GM19463 (cell line): ENCODE measurements at regions not wholly inside any gene's neighbourhood (a gene's known extent, or its start where the extent isn't known, plus 50 kb on each side); places are given as distances from the start of the nearest gene placed in this dataset.
"Not testable (repeated sequence)": the region's sequence is repeated elsewhere in the genome, so short reads cannot be mapped to it uniquely, and the experiment has no call there.

ENCODE experiments used
- ATAC-seq: cut with Tn5 transposase; IDR thresholded peaks from one replicate; pipeline ENCODE4 v1.9.1; 2021; ENCODE audit warnings: mild to moderate bottlenecking, moderate library complexity; ENCODE audit not compliant: unreplicated experiment

DNA sequence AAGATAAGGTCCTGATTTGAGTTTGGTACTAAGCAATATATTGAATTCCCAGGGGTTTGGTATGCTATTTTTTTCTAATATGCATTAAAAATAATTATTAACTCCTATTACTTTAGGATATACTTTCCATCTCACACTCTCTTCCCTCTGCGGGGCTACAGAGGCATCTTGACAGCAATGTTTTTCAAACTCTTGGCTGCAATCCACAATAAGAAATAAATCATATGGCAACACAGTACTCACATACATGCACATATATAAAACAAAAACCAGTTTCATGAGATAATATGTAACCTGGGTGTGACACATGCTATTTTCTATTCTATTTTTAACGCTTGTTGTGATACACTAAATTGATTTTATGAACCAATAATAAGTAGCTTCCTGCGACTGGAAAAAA, 189.5 kb downstream of the UNC5CL start:
- no peak for ATAC-seq

DNA sequence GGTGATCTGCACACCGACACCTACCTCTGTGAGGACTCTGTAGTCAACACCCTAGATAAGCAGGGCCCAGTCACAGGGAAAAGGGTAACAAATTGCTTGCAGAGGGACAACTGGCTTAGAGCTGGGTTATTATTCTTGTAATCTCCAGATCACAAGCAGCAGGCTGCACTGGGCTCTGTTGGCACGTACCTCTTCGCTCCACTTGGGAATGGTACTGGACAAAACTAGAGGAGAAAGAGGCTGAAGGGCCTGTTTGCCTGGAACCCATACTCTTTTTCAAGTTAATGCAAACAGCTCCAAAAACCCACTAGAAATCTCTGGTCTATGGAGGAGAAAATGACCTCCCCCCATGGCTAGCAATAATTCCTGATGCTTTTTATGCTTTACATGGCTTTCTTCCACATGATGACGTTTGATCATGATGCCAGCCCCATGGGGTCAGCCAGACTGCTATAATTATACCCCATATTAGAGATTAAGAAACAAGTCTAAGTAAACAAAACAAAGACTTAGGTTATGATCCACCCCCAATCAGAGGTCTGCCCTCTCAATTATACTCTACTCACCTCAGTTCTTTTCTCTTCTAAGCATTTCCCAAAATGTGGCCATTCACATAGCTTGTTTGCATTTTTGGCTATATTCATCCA, 190.0 kb downstream of the UNC5CL start:
- no peak for ATAC-seq

DNA sequence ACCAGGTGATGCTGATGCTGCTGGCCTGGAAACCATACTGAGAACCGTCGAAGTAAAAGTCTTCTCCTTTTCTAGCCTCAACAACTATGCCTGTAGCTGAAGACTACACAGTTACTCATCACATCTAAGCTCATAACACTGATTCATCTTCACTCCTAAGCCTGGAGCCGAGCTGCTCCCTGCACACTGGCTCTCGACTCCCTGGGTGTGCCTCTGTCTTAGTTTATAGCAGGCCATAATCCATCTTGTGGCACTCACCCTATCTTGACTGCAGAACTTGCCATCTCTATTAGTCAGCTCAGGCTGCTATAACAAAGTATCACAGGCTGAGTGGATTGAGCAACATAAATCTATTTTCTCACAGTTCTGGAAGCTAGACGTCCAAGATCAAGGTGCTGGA, 191.0 kb downstream of the UNC5CL start:
- no peak for ATAC-seq

DNA sequence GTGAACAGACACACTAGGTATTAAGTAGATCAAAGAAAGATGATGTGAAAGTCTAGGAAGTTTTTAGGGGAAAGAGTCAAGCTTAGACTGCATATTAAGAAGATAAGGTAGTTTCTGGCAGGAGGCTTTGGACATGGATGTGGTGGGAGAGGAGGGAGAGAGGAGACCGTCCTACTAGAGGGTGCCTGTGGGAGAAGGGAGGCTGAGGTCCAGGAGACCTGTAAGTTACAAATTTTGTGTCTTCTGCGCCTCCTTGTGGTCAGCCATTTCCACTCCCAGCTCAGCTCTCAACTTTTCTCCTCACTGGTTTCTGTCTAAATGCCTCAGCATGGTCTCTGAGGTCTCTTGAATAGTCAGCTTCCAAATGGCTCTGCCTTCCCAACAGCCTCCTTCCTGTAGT, 193.5 kb downstream of the UNC5CL start:
- no peak for ATAC-seq

DNA sequence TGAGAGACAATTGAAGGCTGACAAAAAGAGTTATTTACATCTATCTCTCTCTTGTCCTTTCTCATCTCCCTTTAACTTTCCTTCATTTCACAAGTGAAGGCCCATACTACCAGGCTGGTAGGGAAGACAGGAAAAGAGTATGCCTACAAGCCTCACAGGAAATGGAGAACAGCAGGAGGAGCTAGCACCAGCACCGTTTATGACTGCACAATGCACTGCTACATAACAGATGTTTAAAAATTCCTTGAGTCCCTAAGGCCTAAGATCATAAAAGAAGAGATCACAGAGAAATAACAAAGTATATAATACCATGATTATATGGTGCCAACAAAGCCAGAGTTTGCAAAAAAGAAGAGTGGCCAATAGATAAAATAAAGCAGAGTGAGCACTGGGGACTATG, 194.8 kb downstream of the UNC5CL start:
- no peak for ATAC-seq

DNA sequence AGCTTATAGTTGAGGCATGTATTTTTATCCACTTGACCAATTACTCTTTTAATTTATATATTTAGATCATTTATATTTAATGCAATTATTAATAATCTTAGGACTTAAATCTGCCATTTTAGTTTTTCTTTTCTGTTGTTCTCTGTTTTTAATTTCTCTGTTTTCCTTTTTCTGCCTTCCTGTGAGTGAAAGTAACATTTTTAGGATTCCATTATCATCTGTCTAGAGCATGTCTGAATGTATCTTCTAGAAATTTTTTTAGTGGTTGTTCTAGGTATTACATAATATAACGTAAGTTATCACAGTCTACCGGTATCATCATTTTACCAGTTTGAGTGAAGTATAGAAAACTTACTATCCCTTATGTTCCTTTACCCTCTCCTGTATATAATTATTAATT, 197.3 kb downstream of the UNC5CL start:
- no peak for ATAC-seq

DNA sequence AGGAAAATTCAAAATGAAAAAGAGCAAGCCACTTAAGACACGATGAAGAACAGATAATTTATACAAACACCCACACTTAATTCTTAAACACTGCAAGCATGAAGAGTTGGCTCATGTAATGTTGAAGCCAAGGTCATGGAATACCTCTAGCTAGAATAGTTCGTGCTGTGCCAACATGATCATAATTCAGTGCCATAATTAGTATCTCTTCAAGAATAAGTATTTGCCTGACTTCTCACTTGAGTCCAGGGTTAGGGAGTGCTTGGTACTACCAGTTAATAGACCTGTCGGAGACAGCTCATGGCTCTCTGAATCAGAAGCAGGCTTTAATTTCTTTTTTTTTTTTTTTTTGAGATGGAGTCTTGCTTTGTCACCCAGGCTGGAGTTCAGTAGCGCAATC, 206.3 kb downstream of the UNC5CL start:
- ATAC-seq: no peak

DNA sequence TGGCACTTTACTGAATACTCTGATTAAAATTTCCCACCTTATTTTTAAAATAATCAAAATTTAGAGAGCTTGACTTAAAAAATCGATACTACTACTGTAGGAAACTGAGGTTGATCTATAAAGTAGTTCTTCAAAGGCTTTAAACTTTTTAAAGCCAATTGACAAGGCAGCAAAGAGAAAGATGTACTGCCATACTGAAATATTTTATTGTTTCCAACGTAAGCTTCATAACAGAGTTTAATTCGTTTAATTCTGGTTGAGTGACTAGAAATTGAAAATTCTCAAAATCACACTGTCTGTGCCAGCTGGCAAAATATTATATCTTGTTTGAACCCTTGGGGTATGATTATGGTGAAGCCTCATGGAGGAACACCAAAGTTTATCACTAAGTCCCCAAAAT, 207.6 kb downstream of the UNC5CL start:
- no peak for ATAC-seq

DNA sequence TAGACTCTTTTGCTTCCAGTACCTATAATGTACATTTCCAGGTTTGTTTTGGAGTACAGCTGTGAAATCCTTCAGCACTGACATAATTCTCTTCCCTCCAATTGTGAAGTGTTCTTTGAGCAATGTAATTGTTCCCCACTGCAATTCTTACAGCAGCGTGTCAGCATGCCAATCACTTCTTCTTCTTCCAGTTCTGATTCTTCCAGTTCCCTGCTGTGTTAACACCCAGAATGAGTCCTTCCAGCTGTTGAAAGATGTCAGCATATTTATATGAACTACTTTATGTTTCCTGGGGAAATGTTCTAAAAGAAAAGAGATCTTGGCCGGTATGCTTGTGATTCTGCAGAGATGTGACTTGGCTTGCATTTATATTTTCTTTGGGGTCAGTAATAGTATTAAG, 213.9 kb downstream of the UNC5CL start:
- ATAC-seq: no peak

DNA sequence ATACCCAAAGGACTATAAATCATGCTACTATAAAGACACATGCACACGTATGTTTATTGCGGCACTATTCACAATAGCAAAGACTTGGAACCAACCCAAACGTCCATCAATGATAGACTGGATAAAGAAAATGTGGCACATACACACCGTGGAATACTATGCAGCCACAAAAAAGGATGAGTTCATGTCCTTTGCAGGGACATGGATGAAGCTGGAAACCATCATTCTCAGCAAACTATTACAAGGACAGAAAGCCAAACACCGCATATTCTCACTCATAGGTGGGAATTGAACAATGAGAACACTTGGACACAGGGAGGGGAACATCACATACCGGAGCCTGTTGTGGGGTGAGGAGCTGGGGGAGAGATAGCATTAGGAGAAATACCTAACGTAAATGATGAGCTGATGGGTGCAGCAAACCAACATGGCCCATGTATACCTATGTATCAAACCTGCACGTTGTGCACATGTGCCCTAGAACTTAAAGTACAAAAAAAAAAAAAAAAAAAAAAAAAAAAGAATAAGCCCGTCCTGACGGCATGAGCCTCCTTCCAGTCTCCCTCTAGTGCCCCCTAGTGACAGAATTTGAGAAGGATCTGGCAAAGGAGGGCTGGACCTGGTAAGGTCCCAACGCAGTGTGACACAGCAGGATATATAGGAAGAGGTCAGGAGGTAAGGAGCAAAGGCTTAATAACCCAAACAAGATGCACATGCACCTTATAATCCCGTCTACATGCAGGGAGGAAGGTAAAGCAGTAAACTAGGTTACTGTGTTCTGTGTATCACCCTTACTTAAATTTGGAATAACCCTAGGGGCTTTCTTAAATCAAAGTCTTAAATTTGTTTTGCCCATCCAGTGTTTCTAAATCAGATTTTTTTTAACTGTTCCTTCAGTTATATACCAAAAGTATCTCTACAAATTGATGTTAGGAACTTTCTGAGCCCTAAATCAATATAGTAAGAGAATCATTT, 214.8 kb downstream of the UNC5CL start:
- not testable (repeated sequence) for ATAC-seq

DNA sequence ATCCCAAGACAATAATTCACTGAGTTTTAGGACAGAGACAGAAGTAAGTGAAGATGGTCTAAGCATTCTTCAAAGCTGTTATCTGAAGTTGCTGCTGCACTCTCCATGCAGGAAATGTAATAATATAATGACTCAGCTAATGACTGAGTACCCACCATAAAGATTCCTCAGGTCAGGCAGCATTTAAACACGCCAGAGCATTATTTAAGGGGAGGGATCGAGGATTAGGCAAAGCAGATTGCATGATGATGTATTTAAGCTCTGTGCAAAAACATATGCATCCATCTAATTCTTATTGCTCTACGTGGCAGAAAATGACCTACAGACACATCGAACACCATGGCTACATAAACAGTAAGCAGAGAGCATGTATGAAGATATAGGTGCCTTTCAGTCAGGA, 216.4 kb downstream of the UNC5CL start:
- no peak for ATAC-seq

DNA sequence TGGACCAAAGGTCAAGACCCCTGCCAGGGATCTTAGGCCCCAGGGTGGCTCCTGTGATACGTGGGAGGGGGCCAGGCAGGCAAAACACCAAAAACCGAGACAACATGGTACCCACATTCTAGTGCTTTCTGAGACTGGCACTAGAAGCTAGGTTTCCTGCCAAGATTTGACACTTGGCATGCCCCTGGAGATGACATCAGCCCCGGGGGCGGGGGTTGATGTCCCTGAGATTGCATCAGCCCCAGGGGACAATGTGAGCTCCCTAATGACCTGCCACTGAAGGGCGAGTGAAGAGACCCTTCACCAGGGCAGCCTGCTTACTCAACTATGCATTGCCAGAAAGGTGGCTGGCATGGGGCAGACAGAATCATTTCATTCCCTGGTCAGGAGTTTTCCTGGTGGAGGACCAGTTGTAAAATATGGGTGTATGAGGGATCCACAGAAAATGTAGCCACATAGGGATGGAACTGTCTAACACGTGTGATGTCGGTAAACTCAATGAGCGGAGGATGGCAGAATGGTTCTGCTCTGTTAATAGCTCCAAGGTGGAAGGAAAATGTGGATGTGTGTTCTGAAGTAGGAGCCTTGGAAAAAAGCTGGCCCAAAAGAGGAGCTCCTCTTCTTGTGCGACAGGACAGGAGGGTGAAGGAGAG, 219.7 kb downstream of the UNC5CL start:
- no peak for ATAC-seq

DNA sequence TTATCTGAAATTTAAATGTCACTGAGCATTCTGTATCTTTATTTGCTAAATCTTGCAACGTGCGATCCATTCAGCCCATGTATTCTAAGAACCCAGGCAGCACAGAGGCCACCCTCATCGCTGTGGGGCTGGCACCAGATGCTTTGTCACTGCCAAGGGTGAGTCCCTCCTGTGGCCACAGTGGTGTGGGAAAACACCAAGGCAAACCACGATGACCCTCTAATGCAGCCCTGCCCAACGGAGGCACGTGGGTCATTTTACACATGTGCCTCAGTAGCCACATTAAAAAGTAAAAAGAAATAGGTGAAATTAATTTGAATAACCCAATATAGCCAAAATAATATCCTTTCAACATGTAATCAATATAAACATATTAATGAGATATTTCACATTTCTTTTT, 221.7 kb downstream of the UNC5CL start:
- ATAC-seq: no peak

DNA sequence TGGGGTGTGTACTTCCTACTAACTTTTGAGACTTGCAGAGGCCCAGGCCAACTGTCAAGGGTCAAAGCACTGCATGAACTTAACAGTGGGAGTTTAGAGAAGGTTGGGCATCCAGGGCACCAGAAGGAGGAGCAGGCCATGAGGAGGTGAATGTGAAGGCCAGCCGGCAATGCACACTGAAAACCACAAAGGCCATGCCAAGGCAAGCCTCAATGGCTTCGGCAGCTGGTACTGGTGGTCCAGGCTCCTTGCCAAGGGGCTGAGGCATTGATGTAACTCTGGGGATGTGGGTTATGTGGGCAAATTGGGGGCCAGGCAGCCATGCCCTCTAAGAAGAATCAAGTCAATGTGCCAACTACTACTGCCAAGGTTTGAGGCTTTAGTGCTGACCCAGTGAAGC, 222.4 kb downstream of the UNC5CL start:
- ATAC-seq: no peak

DNA sequence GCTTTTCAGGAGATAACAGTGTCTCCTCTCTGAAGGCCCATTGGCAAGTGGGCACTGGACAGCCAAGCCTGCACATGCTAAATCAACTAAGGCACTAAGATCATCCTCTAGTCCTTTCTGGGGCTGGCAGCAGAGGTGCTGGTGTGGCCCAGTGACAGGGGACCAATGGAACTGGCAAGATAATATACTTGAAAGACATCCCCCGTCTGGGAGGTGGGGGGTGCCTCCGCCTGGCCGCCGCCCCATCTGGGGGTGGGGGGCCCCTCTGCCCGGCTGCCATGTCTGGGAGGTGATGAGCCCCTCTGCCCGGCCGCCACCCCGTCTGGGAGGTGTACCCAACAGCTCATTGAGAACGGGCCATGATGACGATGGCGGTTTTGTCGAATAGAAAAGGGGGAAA, 223.3 kb downstream of the UNC5CL start:
- no peak for ATAC-seq

DNA sequence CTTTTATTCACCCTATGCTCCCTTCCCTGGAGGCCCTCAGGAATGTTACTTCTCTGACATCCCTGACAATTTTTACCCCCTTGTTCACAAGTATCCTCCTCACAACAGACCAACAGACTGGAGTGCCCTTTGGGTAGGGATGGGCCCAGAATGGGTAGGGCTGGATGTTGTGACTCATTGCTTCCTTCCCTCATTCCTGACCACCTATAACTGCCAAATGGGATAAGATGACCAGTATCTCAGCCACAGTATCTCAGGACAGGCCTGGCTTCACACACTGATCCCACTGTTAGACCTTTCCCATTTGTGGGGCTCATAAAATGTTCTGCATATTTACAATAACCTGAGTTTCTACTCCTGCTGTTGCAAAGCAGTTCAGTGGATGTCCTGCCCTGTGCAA, 223.0 kb upstream of the LRFN2 start:
- ATAC-seq: no peak

DNA sequence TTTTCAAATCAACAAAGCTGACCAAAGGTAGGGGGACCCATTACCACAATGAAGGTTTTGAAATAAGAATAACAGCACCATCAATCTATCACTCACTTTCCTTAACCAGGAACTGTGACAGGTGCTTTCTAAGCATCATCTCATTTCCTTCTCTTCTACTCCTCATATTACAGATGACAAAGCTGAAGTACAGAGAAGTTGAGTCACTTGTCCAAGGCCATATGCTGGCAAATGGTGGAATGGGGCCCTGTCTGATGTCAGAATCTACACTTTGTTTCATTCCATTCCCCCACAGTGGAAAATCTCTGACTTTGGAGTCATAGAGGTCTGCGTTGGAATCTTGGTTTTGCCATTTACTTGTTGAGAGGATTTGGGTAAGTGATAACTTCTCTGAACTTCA, 222.5 kb upstream of the LRFN2 start:
- no peak for ATAC-seq

DNA sequence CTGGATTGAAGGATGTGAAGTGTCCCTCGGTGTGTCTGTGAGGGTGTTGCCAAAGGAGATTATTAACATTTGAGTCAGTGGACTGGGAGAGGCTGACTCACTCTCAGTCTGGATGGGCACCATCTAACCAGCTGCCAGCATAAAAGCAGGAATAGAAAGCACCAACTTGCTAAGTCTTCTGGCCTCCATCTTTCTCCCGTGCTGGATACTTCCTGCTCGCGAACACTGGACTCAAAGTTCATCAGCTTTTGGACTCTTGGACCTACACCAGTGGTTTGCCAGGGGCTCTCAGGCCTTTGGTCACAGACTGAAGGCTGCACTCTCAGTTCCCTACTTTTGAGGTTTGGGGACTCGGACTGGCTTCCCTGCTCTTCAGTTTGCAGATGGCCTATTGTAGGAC, 220.3 kb upstream of the LRFN2 start:
- no peak for ATAC-seq

DNA sequence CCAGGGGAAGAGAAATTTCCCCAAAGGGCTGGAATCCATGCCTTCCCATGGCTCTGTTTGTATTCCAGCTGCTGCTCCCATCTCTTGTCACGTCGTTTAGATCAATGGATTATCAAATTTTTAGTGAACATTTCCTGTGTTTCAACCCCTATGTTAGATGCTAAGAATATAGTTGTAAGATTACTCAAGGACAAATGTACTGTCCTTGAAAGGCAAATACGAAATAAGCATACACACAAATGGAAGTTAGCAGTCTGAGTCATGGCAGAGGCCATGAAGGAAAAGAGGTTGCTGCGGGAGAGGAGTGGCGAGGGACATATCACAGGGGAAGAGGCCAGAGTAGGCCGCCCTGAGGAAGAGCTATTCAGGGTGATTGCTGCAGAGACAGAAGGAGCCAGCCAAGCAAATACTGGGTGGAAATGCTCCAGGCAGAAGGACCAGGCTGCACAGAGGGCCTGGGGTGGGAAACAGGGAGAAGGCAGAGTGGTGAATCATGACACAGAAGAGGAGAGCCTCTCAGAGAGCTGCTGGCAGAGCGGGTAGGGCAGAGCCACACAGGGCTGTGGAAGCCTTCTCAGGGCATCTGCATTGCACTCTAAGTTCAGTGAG, 219.2 kb upstream of the LRFN2 start:
- no peak for ATAC-seq

DNA sequence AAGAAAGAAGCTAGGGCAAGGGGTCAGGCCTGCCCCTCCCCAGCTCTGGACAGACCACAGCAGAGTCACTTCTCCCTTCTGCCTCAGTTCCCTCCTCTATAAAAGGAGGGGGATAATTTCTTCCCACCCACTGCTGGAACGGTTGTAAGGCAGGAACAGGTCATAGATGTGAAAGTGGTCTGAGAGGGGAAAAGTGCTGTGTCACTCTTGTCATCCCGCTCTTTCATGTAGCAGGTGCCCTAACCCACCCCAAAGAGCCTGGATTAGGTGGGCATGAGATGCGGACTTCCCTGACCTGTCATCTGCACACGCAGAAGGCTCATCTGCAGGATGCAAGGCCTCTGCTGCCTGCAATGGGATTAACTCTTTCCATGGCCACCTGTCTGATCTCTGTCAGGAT, 218.2 kb upstream of the LRFN2 start:
- ATAC-seq: no peak

DNA sequence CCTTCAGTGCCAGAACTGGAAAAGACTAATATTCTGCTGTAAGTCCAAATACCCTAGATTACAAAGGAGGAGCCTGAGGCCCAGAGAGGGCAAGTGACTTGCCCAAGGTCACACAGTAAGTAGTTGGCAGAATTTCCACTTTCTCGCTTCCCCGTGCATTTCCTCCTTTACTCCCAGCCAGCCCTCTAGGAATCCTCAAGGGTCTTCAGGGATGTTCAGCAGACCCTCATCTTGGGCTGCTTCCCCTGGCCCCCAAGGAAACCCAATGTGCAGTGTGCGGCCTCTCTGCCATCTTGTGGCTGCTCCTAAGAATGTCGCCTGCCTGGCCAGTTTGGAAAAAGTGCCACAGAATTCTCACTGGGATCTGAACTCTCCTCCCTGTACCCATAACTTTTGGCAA, 217.7 kb upstream of the LRFN2 start:
- no peak for ATAC-seq
